Fibroblast of lung (primary cell): ENCODE measurements at regions not wholly inside any gene's neighbourhood (a gene's known extent, or its start where the extent isn't known, plus 50 kb on each side); places are given as distances from the start of the nearest gene placed in this dataset.

Experiments
- DNase-seq, 2 donors: peaks; one replicate each; pipeline versions ENCODE4 v3.0.0 to v3.0.0-alpha.2; 2010; ENCODE audit warnings: low read depth in 2 of 2
- H2AFZ ChIP-seq: 2 replicates; pipeline ENCODE4 v1.5.1; 2012; ENCODE audit warnings: low read length, control low read depth, inconsistent platforms
- H3K27ac ChIP-seq: 2 replicates; pipeline ENCODE4 v1.5.1; 2011; ENCODE audit warnings: low read length, control low read depth; ENCODE audit not compliant: insufficient read depth
- H3K27me3 ChIP-seq: 2 replicates; pipeline ENCODE4 v1.5.1; 2011; ENCODE audit warnings: mild to moderate bottlenecking, low read length; ENCODE audit not compliant: control insufficient read depth, insufficient read depth
- H3K36me3 ChIP-seq: 2 replicates; pipeline ENCODE4 v1.5.1; 2011; ENCODE audit warnings: low read length; ENCODE audit not compliant: control insufficient read depth, insufficient read depth
- H3K4me1 ChIP-seq: 2 replicates; pipeline ENCODE4 v1.5.1; 2011; ENCODE audit warnings: low read length; ENCODE audit not compliant: control insufficient read depth, insufficient read depth; ENCODE audit errors: extremely low read depth
- H3K4me2 ChIP-seq: 2 replicates; pipeline ENCODE4 v1.5.1; 2011; ENCODE audit warnings: low read length, control low read depth; ENCODE audit not compliant: insufficient read depth; ENCODE audit errors: extremely low read depth
- H3K4me3 ChIP-seq, 4 experiments: fragments of 200-600 bp in 1 of 4; sonication (generic) in 1 of 4; replicated peaks in 1 of 4; 2 replicates each; pipeline ENCODE4 v1.5.1; 2011 to 2016; ENCODE audit warnings: low read length in 4 of 4, low read depth in 3 of 4, mild to moderate bottlenecking in 3 of 4, control low read depth in 2 of 4, inconsistent platforms in 1 of 4, mixed read lengths in 1 of 4; ENCODE audit not compliant: insufficient read depth in 1 of 4; ENCODE audit errors: control extremely low read depth in 1 of 4
- H3K79me2 ChIP-seq: 2 replicates; pipeline ENCODE4 v1.5.1; 2012; ENCODE audit warnings: mild to moderate bottlenecking, low read length, inconsistent platforms; ENCODE audit not compliant: control insufficient read depth, insufficient read depth
- H3K9ac ChIP-seq: 2 replicates; pipeline ENCODE4 v1.5.1; 2011; ENCODE audit warnings: mild to moderate bottlenecking, low read length, control low read depth; ENCODE audit not compliant: insufficient read depth
- H3K9me3 ChIP-seq: 2 replicates; pipeline ENCODE4 v1.5.1; 2012; ENCODE audit warnings: low read depth, low read length; ENCODE audit not compliant: control insufficient read depth, insufficient read depth
- H4K20me1 ChIP-seq: 2 replicates; pipeline ENCODE4 v1.5.1; 2011; ENCODE audit warnings: low read length; ENCODE audit not compliant: control insufficient read depth, insufficient read depth; ENCODE audit errors: extremely low read depth
- CTCF ChIP-seq, 2 donors: IDR thresholded peaks in 1 of 2; conservative IDR thresholded peaks in 1 of 2; 1 replicate in 1 of 2; 2 replicates in 1 of 2; pipeline ENCODE4 v1.5.1; 2011 to 2012; ENCODE audit warnings: low read length in 2 of 2, control low read depth in 1 of 2, inconsistent platforms in 1 of 2, low read depth in 1 of 2, mild to moderate bottlenecking in 1 of 2
- EZH2 ChIP-seq: IDR thresholded peaks from 2 replicates; pipeline ENCODE4 v1.5.1; 2012; ENCODE audit warnings: low read length, control low read depth, mild to moderate bottlenecking; ENCODE audit errors: missing control alignments

DNA sequence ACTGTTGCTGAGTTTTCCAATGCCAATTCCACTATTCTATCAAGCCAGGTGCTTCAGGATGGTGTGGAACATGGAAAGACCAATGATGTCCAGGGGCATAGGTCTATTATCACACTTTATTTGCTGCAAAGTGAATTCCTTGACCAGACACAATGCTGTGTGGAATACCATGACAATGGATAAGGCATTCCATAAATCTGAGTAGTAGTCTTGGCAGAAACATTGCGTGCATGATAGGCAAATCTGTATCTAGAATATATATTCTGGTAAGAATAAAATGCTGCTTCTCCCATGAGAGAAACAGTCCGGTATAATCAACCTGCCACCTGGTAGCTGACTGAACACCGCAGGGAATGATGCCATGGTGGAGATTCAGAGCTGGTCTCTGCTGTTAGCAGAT, 70.0 kb upstream of the ALDH1A3 start:
- Histone ChIP-seq H3K4me1 (no peaks in the 10 kb centered on the region), H3K36me3 (no peaks in the 10 kb centered on the region), H3K79me2 (no peaks in the 10 kb centered on the region), H3K4me3 (no peak overlapping the region), H2AFZ (no peak overlapping the region), H3K9ac (no peak overlapping the region), H3K9me3 (no peaks in the 10 kb centered on the region), H3K27ac (no peak overlapping the region), H4K20me1 (no peaks in the 10 kb centered on the region), H3K27me3 (no peaks in the 10 kb centered on the region), H3K4me2 (no peak overlapping the region)
- peak in 1 of 2 donors; percentile 23 for DNase-seq
- TF ChIP-seq CTCF (conservative IDR thresholded peaks at IDR 0.05 in 1 of 2, IDR thresholded peaks at IDR 0.05 in 1 of 2; ENCODE audit: low read depth in 1 of 2, low read length in 2 of 2) (no peak), EZH2 (no peak)

DNA sequence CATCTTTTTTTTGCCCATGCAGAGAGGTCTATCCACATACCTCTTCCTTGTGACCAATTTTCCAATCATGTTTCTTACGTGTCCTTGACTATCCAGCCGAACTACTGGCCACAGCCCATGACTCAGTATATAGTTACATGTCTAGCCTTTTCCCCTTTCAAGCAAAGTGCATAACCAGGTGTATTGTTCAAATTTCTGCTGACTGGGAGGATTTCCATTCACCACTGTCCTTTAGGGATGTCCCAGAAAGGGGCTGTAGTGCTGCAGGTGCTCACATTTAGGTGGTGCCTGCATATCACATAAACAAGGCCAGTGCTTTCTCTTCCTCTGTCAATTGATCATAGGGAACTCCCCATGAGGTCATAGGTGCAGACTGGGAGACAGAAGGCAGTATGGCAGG, 69.4 kb upstream of the ALDH1A3 start:
- Histone ChIP-seq H2AFZ (no peak overlapping the region), H3K4me1 (no peaks in the 10 kb centered on the region), H3K4me2 (no peak overlapping the region), H3K27ac (no peak overlapping the region), H3K4me3 (no peak overlapping the region), H3K9me3 (no peaks in the 10 kb centered on the region), H4K20me1 (no peaks in the 10 kb centered on the region), H3K9ac (no peak overlapping the region), H3K36me3 (no peaks in the 10 kb centered on the region), H3K27me3 (no peaks in the 10 kb centered on the region), H3K79me2 (no peaks in the 10 kb centered on the region)
- TF ChIP-seq CTCF (conservative IDR thresholded peaks at IDR 0.05 in 1 of 2, IDR thresholded peaks at IDR 0.05 in 1 of 2; ENCODE audit: low read depth in 1 of 2, low read length in 2 of 2): no peak
- TF ChIP-seq EZH2: no peak
- DNase-seq: no peak

DNA sequence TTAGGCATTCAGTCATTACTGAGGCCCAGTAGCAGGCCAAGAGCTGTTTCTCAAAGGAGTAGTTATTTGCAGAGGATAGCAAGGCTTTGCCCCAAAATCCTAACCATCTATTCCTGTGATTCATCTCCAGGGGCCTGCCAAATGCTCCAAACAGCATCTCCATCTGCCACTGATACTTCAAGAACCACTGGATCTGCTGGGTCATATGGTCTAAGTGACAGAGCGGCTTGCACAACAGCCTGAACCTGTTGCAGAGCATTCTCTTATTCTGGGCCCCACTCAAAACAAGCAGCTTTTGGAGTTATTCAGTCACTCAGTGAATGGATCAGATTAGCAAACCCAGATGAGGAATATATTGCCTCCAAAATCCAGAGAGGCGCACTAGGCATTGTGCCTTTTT, 68.8 kb upstream of the ALDH1A3 start:
- Histone ChIP-seq H4K20me1 (no peaks in the 10 kb centered on the region), H3K4me3 (no peak overlapping the region), H3K36me3 (no peaks in the 10 kb centered on the region), H3K9ac (no peak overlapping the region), H3K79me2 (no peaks in the 10 kb centered on the region), H3K27ac (no peak overlapping the region), H2AFZ (no peak overlapping the region), H3K27me3 (no peaks in the 10 kb centered on the region), H3K9me3 (no peaks in the 10 kb centered on the region), H3K4me1 (no peaks in the 10 kb centered on the region), H3K4me2 (no peak overlapping the region)
- TF ChIP-seq CTCF (conservative IDR thresholded peaks at IDR 0.05 in 1 of 2, IDR thresholded peaks at IDR 0.05 in 1 of 2; ENCODE audit: low read depth in 1 of 2, low read length in 2 of 2): no peak
- no peak for TF ChIP-seq EZH2
- no peak for DNase-seq
